Chondrocyte (in vitro differentiated cells): ENCODE measurements at regions not wholly inside any gene's neighbourhood (a gene's known extent, or its start where the extent isn't known, plus 50 kb on each side); places are given as distances from the start of the nearest gene placed in this dataset.
A peak's percentile ranks its signal among the peaks of the same experiment; 100 is the strongest.

Experiments
- DNase-seq: peaks from one replicate; pipeline ENCODE4 v3.0.0; 2021; ENCODE audit warnings: mixed read lengths, low spot score
- H3K27ac Mint-ChIP-seq: one replicate; pipeline ENCODE4 v1.8.0; 2021; ENCODE audit warnings: mild to moderate bottlenecking, moderate library complexity, mixed read lengths; ENCODE audit not compliant: unreplicated experiment
- H3K27me3 Mint-ChIP-seq: 2 replicates; pipeline ENCODE4 v1.8.0; 2021; ENCODE audit warnings: low read depth, mixed read lengths
- H3K36me3 Mint-ChIP-seq: 2 replicates; pipeline ENCODE4 v1.8.0; 2021; ENCODE audit warnings: low read depth, mixed read lengths
- H3K4me1 Mint-ChIP-seq: 2 replicates; pipeline ENCODE4 v1.8.0; 2021; ENCODE audit warnings: low read depth, mild to moderate bottlenecking, mixed read lengths
- H3K4me3 Mint-ChIP-seq: one replicate; pipeline ENCODE4 v1.8.0; 2021; ENCODE audit warnings: mild to moderate bottlenecking, moderate library complexity, mixed read lengths; ENCODE audit not compliant: unreplicated experiment
- H3K9me3 Mint-ChIP-seq: 2 replicates; pipeline ENCODE4 v1.8.0; 2021; ENCODE audit warnings: low read depth, mixed read lengths
- TF ChIP-seq, protein P1 (sequence below): fragments of 200-600 bp; sonication (generic); IDR thresholded peaks from 2 replicates; pipeline ENCODE4 v1.5.0; 2021; ENCODE audit warnings: antibody characterized with exemption, mild to moderate bottlenecking, moderate library complexity

DNA sequence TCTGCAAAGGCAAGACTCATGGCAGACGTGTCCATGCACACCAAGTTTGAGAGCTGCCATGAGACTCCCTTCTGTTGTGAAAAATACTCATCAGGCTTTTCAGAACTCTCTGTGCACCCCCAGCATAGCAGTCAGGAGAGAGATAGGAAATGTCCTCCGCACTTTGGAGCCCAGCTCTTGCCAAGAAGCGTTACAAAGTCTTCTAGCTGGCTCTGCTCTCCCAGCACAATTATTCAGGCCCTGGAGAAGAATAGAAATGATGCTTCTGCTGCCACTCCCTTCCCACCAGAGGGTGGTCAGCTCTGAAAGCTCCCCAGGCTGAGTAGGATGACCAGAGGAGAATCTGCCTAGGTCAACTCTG is 594.4 kb upstream of the ID2 start:
- peaks cover 21% of the 10 kb centered on the region for H3K4me1 Mint-ChIP-seq
- H3K36me3 Mint-ChIP-seq, result no peaks in the 10 kb centered on the region
- no peaks in the 10 kb centered on the region for H3K9me3 Mint-ChIP-seq
- H3K27ac Mint-ChIP-seq, result peak overlapping the region; percentile 78
- H3K4me3 Mint-ChIP-seq, result no peak overlapping the region
- H3K27me3 Mint-ChIP-seq, result no peaks in the 10 kb centered on the region
- no peak for DNase-seq
- TF ChIP-seq, protein P1, sequence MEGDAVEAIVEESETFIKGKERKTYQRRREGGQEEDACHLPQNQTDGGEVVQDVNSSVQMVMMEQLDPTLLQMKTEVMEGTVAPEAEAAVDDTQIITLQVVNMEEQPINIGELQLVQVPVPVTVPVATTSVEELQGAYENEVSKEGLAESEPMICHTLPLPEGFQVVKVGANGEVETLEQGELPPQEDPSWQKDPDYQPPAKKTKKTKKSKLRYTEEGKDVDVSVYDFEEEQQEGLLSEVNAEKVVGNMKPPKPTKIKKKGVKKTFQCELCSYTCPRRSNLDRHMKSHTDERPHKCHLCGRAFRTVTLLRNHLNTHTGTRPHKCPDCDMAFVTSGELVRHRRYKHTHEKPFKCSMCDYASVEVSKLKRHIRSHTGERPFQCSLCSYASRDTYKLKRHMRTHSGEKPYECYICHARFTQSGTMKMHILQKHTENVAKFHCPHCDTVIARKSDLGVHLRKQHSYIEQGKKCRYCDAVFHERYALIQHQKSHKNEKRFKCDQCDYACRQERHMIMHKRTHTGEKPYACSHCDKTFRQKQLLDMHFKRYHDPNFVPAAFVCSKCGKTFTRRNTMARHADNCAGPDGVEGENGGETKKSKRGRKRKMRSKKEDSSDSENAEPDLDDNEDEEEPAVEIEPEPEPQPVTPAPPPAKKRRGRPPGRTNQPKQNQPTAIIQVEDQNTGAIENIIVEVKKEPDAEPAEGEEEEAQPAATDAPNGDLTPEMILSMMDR, result no peak

DNA sequence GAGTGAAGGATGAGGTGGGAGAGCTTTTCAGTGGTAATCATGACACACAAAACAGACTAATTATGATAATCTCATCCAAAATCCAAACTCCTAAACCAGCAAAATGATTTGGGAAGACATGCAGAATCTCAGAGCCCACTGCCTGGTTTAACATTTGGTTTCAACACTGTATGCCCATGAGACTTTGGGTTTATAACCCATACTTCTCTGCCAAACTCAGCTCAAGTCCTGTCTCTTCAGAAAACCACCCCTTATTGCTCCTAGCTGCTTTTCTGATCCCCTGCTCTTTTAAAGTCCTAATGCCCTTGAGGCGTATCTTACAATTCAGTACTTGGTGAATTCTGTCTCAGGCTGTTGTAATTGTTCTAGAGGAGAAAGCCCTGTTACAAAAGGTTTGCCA is 593.0 kb upstream of the ID2 start:
- Mint-ChIP-seq H3K27me3 (no peaks in the 10 kb centered on the region), H3K4me1 (peaks cover 21% of the 10 kb centered on the region), H3K9me3 (no peaks in the 10 kb centered on the region), H3K36me3 (no peaks in the 10 kb centered on the region), H3K4me3 (no peak overlapping the region), H3K27ac (no peak overlapping the region)
- TF ChIP-seq, protein P1, result no peak
- no peak for DNase-seq

DNA sequence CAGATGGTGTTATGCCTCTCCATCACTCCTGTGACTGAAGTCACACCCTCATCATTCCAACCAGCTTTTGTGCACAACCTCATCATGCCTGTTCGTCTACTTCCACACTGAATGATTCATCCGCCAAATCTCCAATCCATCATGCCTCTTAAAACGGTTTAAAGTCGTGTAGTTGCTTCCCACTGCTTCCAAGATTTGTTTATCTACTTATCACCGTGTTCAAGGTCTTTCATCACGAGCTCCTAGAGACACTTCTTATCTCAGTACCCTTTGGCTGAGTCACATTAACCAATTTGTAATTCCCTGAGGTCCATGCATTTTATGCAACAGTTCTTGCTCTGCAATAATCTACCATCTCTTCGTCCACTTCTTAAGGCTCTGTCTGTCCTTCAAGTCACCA is 592.3 kb upstream of the ID2 start:
- Mint-ChIP-seq H3K27ac (no peak overlapping the region), H3K36me3 (no peaks in the 10 kb centered on the region)

DNA sequence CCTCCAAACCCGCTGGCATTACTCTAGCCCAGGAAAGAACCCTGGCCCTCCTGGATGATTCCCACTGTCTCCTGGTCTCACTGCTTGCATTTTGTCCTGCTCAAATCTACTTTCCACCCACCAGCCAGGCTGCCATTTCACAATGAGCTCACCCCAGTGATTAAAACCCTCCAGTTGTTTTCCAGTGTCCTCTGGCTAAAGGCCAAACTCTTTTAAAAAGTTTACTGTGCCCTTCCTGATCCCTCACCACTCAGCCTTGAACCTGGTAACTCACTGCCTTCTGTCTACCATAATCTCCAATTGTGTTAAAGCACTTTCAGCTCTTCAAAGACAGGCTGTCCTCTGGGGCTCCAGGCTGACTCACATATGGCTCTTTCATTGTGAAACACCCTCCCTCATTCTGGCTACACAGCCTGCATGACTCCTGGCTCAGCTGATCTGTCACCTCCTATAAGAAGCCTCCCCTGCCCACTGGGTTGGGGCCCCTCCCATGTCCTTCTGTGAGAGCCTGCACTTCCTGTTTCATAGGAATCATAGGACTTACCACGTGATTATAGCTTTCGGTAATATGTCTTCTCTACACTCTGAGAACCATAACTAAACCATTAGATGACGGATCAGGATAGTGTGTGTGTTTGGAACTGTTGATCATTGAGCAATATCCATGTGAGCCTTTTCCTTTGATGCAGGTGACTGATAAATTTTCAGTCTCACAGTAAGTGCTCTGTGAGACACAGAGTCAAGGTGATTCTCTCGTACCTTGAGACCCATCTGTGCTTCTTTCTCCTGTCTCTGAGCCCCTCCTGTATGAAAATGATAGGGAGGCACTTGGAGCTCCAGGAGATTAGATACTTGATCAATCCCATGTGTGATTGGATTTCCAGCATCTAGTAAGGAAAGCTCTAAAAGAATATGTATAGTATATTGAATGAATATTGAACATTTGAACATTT is 590.8 kb upstream of the ID2 start:
- no peak overlapping the region for H3K4me3 Mint-ChIP-seq
- H3K9me3 Mint-ChIP-seq, result no peaks in the 10 kb centered on the region
- no peaks in the 10 kb centered on the region for H3K27me3 Mint-ChIP-seq
- no peaks in the 10 kb centered on the region for H3K36me3 Mint-ChIP-seq
- no peak overlapping the region for H3K27ac Mint-ChIP-seq
- TF ChIP-seq, protein P1, result no peak
- peaks cover 18% of the 10 kb centered on the region for H3K4me1 Mint-ChIP-seq
- no peak for DNase-seq

More for the DNA sequence above, 592.3 kb upstream of the ID2 start:
- TF ChIP-seq, protein P1, result no peak
- no peaks in the 10 kb centered on the region for H3K27me3 Mint-ChIP-seq
- H3K9me3 Mint-ChIP-seq, result no peaks in the 10 kb centered on the region
- no peak for DNase-seq
- H3K4me3 Mint-ChIP-seq, result no peak overlapping the region
- peaks cover 21% of the 10 kb centered on the region for H3K4me1 Mint-ChIP-seq

DNA sequence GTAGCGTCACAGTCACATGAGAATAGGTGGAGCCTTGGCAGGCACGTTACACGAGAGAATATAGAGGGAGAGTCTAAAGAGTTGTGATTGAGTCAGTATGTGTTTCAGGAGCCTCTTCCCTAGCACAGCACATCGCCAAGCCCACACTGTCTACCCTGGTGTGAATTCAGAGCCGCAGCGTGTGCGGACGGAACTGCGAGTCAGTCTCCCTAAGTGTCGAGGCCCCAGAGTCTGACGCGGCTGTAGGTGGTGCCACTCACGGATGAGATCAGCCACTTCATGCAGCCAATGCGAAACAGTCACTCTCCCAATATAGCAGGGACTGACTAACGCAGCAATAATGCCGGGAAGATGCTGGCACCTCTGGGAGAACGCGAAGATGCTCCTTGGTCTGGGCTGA is 587.3 kb upstream of the ID2 start:
- Mint-ChIP-seq H3K4me1 (no peaks in the 10 kb centered on the region), H3K4me3 (no peak overlapping the region), H3K9me3 (peaks cover 4% of the 10 kb centered on the region), H3K27me3 (no peaks in the 10 kb centered on the region), H3K36me3 (no peaks in the 10 kb centered on the region), H3K27ac (no peak overlapping the region)
- DNase-seq, result no peak
- TF ChIP-seq, protein P1, result no peak
